Right lobe of liver (tissue), 4 donors: ENCODE measurements at regions not wholly inside any gene's neighbourhood (a gene's known extent, or its start where the extent isn't known, plus 50 kb on each side); places are given as distances from the start of the nearest gene placed in this dataset.

Source experiments
- POLR2A ChIP-seq: fragments of 450-650 bp; IDR thresholded peaks from one replicate; pipeline ENCODE4 v1.6.1; 2017; ENCODE audit warnings: antibody characterized with exemption, mild to moderate bottlenecking
- TF ChIP-seq, protein P1 (sequence below), 4 donors: fragments of 200-600 bp in 3 of 4; fragments of 450-650 bp in 1 of 4; IDR thresholded peaks; one replicate each; pipeline versions ENCODE4 v1.5.1 to v1.8.0; 2016 to 2022; ENCODE audit warnings: antibody characterized with exemption in 4 of 4, mild to moderate bottlenecking in 2 of 4
- donor health status: DM: no; HTN: no; CAD: no.
- donor health status: DM: no; HTN: no; CAD: no.
- donor health status: DM: no; HTN: yes; CAD: no.

GRCh38 chr6:44668976-44669934 is 281.7 kb downstream of the CDC5L start:
- TF ChIP-seq, protein P1, sequence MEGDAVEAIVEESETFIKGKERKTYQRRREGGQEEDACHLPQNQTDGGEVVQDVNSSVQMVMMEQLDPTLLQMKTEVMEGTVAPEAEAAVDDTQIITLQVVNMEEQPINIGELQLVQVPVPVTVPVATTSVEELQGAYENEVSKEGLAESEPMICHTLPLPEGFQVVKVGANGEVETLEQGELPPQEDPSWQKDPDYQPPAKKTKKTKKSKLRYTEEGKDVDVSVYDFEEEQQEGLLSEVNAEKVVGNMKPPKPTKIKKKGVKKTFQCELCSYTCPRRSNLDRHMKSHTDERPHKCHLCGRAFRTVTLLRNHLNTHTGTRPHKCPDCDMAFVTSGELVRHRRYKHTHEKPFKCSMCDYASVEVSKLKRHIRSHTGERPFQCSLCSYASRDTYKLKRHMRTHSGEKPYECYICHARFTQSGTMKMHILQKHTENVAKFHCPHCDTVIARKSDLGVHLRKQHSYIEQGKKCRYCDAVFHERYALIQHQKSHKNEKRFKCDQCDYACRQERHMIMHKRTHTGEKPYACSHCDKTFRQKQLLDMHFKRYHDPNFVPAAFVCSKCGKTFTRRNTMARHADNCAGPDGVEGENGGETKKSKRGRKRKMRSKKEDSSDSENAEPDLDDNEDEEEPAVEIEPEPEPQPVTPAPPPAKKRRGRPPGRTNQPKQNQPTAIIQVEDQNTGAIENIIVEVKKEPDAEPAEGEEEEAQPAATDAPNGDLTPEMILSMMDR (IDR thresholded peaks at IDR 0.05) = no peak
- TF ChIP-seq POLR2A = no peak
